Left lung (tissue), 4 donors: ENCODE measurements at regions not wholly inside any gene's neighbourhood (a gene's known extent, or its start where the extent isn't known, plus 50 kb on each side); places are given as distances from the start of the nearest gene placed in this dataset.

Experiments
- ATAC-seq: fragments of 200-7000 bp; cut with Tn5 transposase; one replicate; pipeline ENCODE4 v1.9.1; 2020; ENCODE audit warnings: moderate library complexity
- DNase-seq, 4 donors: peaks; one replicate each; pipeline ENCODE4 v3.0.0-alpha.2; 2013 to 2020
- H3K27ac ChIP-seq, 2 donors: fragments of 200-600 bp; sonication (generic) in 1 of 2; one replicate each; pipeline versions ENCODE4 v1.5.0 to v1.8.0; 2020 to 2021
- H3K27me3 ChIP-seq, 2 donors: fragments of 200-600 bp; sonication (generic) in 1 of 2; one replicate each; pipeline versions ENCODE4 v1.5.0 to v1.8.0; 2020 to 2021
- H3K36me3 ChIP-seq, 2 donors: fragments of 200-600 bp; sonication (generic) in 1 of 2; one replicate each; pipeline versions ENCODE4 v1.5.0 to v1.8.0; 2020 to 2021
- H3K4me1 ChIP-seq, 2 donors: fragments of 200-600 bp; one replicate each; pipeline ENCODE4 v1.8.0; 2021
- H3K4me3 ChIP-seq, 2 donors: fragments of 200-600 bp; sonication (generic) in 1 of 2; one replicate each; pipeline versions ENCODE4 v1.5.0 to v1.8.0; 2020 to 2021; ENCODE audit warnings: mild to moderate bottlenecking in 1 of 2
- H3K9me3 ChIP-seq, 2 donors: fragments of 200-600 bp; sonication (generic) in 1 of 2; one replicate each; pipeline versions ENCODE4 v1.5.0 to v1.8.0; 2020 to 2021
- intact Hi-C, 2 donors: fragments of 100-400 bp; cut with DNase I; formaldehyde crosslinking; loops; one replicate each; pipeline versions ENCODE4 v1.11.2 to v1.14.2; 2022
- TF ChIP-seq, protein P1 (sequence below), 2 donors: fragments of 200-600 bp; sonication (generic) in 1 of 2; IDR thresholded peaks; one replicate each; pipeline versions ENCODE4 v1.5.0 to v1.8.0; 2021; ENCODE audit warnings: antibody characterized with exemption in 2 of 2
- donor health status: DM: no; HTN: yes; CAD: no.
- donor health status: DM: no; HTN: no; CAD: no.

DNA sequence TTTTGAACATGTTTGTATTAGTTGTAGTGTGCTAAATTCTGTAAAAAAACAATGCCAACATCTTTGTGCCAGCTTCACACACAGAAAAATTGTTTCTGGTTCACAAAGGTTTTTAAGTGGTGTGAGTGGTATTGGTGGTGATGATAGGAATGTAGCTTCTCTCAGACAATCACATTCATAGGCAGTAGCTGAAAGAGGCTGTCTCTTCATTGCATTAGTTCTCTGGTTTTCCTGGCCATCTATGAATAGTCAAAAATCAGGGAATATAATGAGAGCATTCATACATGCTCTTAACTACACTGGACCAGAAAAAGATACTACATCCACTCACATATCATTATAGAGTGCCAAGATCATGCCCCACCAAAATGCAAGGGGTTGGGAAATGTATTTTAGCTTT lies 433.5 kb downstream of the FLRT2 start:
- ATAC-seq: no peak
- TF ChIP-seq, protein P1, sequence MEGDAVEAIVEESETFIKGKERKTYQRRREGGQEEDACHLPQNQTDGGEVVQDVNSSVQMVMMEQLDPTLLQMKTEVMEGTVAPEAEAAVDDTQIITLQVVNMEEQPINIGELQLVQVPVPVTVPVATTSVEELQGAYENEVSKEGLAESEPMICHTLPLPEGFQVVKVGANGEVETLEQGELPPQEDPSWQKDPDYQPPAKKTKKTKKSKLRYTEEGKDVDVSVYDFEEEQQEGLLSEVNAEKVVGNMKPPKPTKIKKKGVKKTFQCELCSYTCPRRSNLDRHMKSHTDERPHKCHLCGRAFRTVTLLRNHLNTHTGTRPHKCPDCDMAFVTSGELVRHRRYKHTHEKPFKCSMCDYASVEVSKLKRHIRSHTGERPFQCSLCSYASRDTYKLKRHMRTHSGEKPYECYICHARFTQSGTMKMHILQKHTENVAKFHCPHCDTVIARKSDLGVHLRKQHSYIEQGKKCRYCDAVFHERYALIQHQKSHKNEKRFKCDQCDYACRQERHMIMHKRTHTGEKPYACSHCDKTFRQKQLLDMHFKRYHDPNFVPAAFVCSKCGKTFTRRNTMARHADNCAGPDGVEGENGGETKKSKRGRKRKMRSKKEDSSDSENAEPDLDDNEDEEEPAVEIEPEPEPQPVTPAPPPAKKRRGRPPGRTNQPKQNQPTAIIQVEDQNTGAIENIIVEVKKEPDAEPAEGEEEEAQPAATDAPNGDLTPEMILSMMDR (IDR thresholded peaks at IDR 0.05): no peak
- DNase-seq: no peak

DNA sequence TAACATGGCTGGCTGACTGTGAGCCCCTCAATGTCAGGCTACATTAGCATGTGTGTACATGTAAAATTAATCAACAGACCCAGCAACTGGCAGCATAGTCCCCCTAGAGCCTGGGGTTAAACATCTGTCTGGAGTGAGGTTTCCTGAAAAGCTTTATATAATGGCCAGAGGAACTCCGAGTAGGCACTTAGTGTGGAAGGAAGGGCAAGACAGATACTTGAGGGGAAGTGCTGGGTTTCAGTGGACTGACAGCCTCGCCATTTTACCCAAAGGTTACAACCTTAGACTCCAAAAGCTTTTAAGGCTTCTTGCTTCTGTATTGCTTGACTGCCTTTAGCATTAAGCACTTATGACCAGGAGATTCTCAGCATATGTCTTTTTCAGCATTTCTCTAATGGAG lies 430.8 kb downstream of the FLRT2 start:
- intact Hi-C loops: no loop called here
- no peak for DNase-seq
- no peaks in the 10 kb centered on the region for H3K36me3 ChIP-seq
- ATAC-seq: no peak
- no peaks in the 10 kb centered on the region for H3K9me3 ChIP-seq
- no peaks in the 10 kb centered on the region for H3K4me1 ChIP-seq
- H3K27ac ChIP-seq: no peak overlapping the region
- no peaks in the 10 kb centered on the region for H3K27me3 ChIP-seq
- no peak overlapping the region for H3K4me3 ChIP-seq
- TF ChIP-seq, protein P1 (IDR thresholded peaks at IDR 0.05): no peak

More for the DNA sequence above, 433.5 kb downstream of the FLRT2 start:
- intact Hi-C loops: no loop called here
- H3K4me3 ChIP-seq: no peak overlapping the region
- H3K27ac ChIP-seq: no peak overlapping the region
- no peaks in the 10 kb centered on the region for H3K4me1 ChIP-seq
- no peaks in the 10 kb centered on the region for H3K27me3 ChIP-seq
- no peaks in the 10 kb centered on the region for H3K36me3 ChIP-seq
- no peaks in the 10 kb centered on the region for H3K9me3 ChIP-seq

DNA sequence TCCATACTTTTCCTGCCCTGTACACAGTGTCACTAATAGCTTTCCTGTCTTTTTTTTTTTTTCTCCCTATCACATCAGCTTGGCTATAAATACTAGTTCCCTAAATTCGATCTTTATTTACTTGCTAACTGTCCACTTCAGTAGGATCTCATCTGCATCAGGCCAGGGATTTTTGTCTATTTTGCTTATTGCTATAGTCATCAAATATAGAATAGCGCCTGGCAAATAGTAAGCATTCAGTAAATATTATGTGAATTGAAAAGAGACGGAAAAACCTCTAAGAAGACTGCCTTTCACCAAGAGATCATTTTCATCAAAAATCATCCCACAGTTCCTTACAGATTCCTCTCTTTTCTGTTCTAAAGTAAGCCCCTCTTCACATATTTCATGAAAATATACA lies 429.1 kb downstream of the FLRT2 start:
- DNase-seq (no peak), ATAC-seq (no peak)
- intact Hi-C loops: no loop called here
- H3K4me3 ChIP-seq: no peak overlapping the region
- no peaks in the 10 kb centered on the region for H3K9me3 ChIP-seq
- H3K27ac ChIP-seq: no peak overlapping the region
- no peaks in the 10 kb centered on the region for H3K4me1 ChIP-seq
- no peaks in the 10 kb centered on the region for H3K36me3 ChIP-seq
- no peaks in the 10 kb centered on the region for H3K27me3 ChIP-seq
- TF ChIP-seq, protein P1 (IDR thresholded peaks at IDR 0.05): no peak

DNA sequence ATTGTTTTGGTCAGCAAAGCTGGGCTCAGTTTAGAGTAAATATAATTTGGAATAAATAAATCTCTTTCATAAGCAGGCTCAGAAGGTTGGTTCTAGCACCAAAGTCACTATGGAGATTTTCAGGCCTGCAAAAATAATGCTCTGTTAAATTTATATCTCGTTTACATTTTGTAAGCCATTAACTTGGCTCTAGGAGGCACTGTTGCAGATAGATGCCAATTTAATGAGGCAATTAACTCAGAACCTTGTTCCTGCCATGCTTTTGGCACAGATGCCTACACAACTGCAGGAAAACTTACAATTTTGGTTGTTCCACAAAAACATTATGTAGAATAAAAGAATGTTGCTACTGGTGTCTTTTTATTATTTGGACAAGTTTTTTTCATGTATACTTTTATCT lies 428.1 kb downstream of the FLRT2 start:
- DNase-seq (no peak), ATAC-seq (no peak)
- Histone ChIP-seq H3K27ac (no peak overlapping the region), H3K9me3 (no peaks in the 10 kb centered on the region), H3K4me1 (no peaks in the 10 kb centered on the region), H3K36me3 (no peaks in the 10 kb centered on the region), H3K4me3 (no peak overlapping the region), H3K27me3 (no peaks in the 10 kb centered on the region)
- TF ChIP-seq, protein P1 (IDR thresholded peaks at IDR 0.05): no peak
- intact Hi-C loops: no loop called here

DNA sequence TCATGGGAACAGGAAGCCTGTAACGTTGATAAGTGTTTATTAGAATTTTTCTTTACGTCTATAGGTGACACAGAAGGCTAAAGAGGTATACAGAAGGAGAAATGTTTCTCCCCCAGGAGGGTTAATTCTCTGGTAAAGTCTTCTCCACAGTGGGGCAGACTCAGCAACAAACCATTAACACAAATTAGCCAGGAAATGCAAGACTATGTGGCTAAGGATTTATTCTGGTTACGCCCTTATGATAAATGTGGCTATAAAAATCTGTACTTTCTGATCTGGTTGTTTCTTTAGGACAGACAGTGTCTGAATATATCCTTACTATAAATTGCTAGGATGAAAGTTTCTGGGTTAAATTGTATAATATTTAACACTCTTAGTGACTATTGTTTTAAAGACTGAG lies 423.3 kb downstream of the FLRT2 start:
- intact Hi-C loops: no loop called here
- Histone ChIP-seq H3K36me3 (no peaks in the 10 kb centered on the region), H3K9me3 (no peaks in the 10 kb centered on the region), H3K4me1 (peaks cover 0 to 3% of the 10 kb centered on the region in 2 donors), H3K27ac (no peak overlapping the region), H3K4me3 (no peak overlapping the region), H3K27me3 (no peaks in the 10 kb centered on the region)
- DNase-seq: no peak
- TF ChIP-seq, protein P1 (IDR thresholded peaks at IDR 0.05): no peak
- ATAC-seq: no peak
